Bronchial epithelial cell (primary cell): ENCODE measurements at regions not wholly inside any gene's neighbourhood (a gene's known extent, or its start where the extent isn't known, plus 50 kb on each side); places are given as distances from the start of the nearest gene placed in this dataset.
"Not testable (repeated sequence)": the region's sequence is repeated elsewhere in the genome, so short reads cannot be mapped to it uniquely, and the experiment has no call there.

ENCODE experiments used
- DNase-seq: peaks from one replicate; pipeline ENCODE4 v3.0.0-alpha.2; 2010; ENCODE audit warnings: low read depth
- FAIRE-seq: peaks from 2 replicates; lab custom pipeline; 2011; peaks lifted over from hg19 to GRCh38; lab: Jason Lieb, UNC
- H3K27me3 ChIP-seq: 2 replicates; pipeline ENCODE4 v1.5.1; 2011; ENCODE audit warnings: low read length; ENCODE audit not compliant: control insufficient read depth, insufficient read depth
- H3K36me3 ChIP-seq: 2 replicates; pipeline ENCODE4 v1.5.1; 2011; ENCODE audit warnings: low read length; ENCODE audit not compliant: control insufficient read depth, insufficient read depth
- H3K4me3 ChIP-seq: 2 replicates; pipeline ENCODE4 v1.5.1; 2011; ENCODE audit warnings: mild to moderate bottlenecking, low read depth, low read length, control low read depth
- CTCF ChIP-seq: IDR thresholded peaks from 2 replicates; pipeline ENCODE4 v1.5.1; 2011; ENCODE audit warnings: mild to moderate bottlenecking, moderate library complexity, low read length, control low read depth, inconsistent platforms; ENCODE audit not compliant: insufficient read depth, severe bottlenecking

- peak; percentile 7 for FAIRE-seq
- Histone ChIP-seq H3K4me3 (no peak overlapping the region), H3K36me3 (no peaks in the 10 kb centered on the region), H3K27me3 (no peaks in the 10 kb centered on the region)
- TF ChIP-seq CTCF: no peak
- no peak for DNase-seq
Observed at GRCh38 chr6:40825102-40825501, 213.9 kb downstream of the UNC5CL start.

DNA sequence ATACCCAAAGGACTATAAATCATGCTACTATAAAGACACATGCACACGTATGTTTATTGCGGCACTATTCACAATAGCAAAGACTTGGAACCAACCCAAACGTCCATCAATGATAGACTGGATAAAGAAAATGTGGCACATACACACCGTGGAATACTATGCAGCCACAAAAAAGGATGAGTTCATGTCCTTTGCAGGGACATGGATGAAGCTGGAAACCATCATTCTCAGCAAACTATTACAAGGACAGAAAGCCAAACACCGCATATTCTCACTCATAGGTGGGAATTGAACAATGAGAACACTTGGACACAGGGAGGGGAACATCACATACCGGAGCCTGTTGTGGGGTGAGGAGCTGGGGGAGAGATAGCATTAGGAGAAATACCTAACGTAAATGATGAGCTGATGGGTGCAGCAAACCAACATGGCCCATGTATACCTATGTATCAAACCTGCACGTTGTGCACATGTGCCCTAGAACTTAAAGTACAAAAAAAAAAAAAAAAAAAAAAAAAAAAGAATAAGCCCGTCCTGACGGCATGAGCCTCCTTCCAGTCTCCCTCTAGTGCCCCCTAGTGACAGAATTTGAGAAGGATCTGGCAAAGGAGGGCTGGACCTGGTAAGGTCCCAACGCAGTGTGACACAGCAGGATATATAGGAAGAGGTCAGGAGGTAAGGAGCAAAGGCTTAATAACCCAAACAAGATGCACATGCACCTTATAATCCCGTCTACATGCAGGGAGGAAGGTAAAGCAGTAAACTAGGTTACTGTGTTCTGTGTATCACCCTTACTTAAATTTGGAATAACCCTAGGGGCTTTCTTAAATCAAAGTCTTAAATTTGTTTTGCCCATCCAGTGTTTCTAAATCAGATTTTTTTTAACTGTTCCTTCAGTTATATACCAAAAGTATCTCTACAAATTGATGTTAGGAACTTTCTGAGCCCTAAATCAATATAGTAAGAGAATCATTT is 214.8 kb downstream of the UNC5CL start:
- not testable (repeated sequence) for FAIRE-seq

GRCh38 chr6:40822619-40823018 is 216.4 kb downstream of the UNC5CL start:
- peak; percentile 12 for DNase-seq
- Histone ChIP-seq H3K36me3 (no peaks in the 10 kb centered on the region), H3K4me3 (no peak overlapping the region), H3K27me3 (no peaks in the 10 kb centered on the region)
- no peak for TF ChIP-seq CTCF
- FAIRE-seq: no peak

More for the DNA sequence above, 214.8 kb downstream of the UNC5CL start:
- H3K36me3 ChIP-seq, H3K4me3 ChIP-seq, H3K27me3 ChIP-seq: not testable (repeated sequence)
- DNase-seq: peak; percentile 67
- peak; percentile 69 for TF ChIP-seq CTCF

GRCh38 chr6:40819182-40819834 is 219.7 kb downstream of the UNC5CL start:
- Histone ChIP-seq H3K27me3 (no peaks in the 10 kb centered on the region), H3K4me3 (no peak overlapping the region), H3K36me3 (no peaks in the 10 kb centered on the region)
- DNase-seq (no peak), FAIRE-seq (no peak)
- TF ChIP-seq CTCF: no peak

- no peak for FAIRE-seq
- no peak for TF ChIP-seq CTCF
- H3K4me3 ChIP-seq: no peak overlapping the region
- H3K36me3 ChIP-seq: no peaks in the 10 kb centered on the region
- no peaks in the 10 kb centered on the region for H3K27me3 ChIP-seq
- DNase-seq: no peak
Observed at GRCh38 chr6:40817369-40817768, 221.7 kb downstream of the UNC5CL start.
